HUES48 (cell line): ENCODE measurements at regions not wholly inside any gene's neighbourhood (a gene's known extent, or its start where the extent isn't known, plus 50 kb on each side); places are given as distances from the start of the nearest gene placed in this dataset.
"Not testable (repeated sequence)": the region's sequence is repeated elsewhere in the genome, so short reads cannot be mapped to it uniquely, and the experiment has no call there.

Source experiments
- H3K27ac ChIP-seq: one replicate; pipeline ENCODE4 v1.7.0; 2013; ENCODE audit warnings: low read depth, low read length, inconsistent platforms
- H3K27me3 ChIP-seq: 2 replicates; pipeline ENCODE4 v1.6.1; 2013; ENCODE audit warnings: mild to moderate bottlenecking, low read length; ENCODE audit not compliant: control insufficient read depth, insufficient read depth
- H3K36me3 ChIP-seq: 2 replicates; pipeline ENCODE4 v1.6.1; 2013; ENCODE audit warnings: low read length; ENCODE audit not compliant: control insufficient read depth, insufficient read depth
- H3K4me1 ChIP-seq: 2 replicates; pipeline ENCODE4 v1.6.1; 2013; ENCODE audit warnings: mild to moderate bottlenecking, low read length; ENCODE audit not compliant: control insufficient read depth, insufficient read depth
- H3K4me3 ChIP-seq: 2 replicates; pipeline ENCODE4 v1.5.1; 2013; ENCODE audit warnings: mild to moderate bottlenecking, low read depth, low read length
- H3K9ac ChIP-seq: 2 replicates; pipeline ENCODE4 v1.6.1; 2013; ENCODE audit warnings: mild to moderate bottlenecking, low read depth, low read length, moderate library complexity
- H3K9me3 ChIP-seq: 2 replicates; pipeline ENCODE4 v1.6.1; 2013; ENCODE audit warnings: low read length; ENCODE audit not compliant: control insufficient read depth, insufficient read depth

GRCh38 chr10:124249812-124250432 is 156.5 kb upstream of the CHST15 start:
- Histone ChIP-seq H3K9me3 (no peaks in the 10 kb centered on the region), H3K27me3 (no peaks in the 10 kb centered on the region), H3K4me1 (no peaks in the 10 kb centered on the region), H3K27ac (no peak overlapping the region), H3K4me3 (no peak overlapping the region), H3K36me3 (no peaks in the 10 kb centered on the region), H3K9ac (no peak overlapping the region)

- H3K9me3 ChIP-seq, result no peaks in the 10 kb centered on the region
- H3K9ac ChIP-seq, result no peak overlapping the region
- no peaks in the 10 kb centered on the region for H3K36me3 ChIP-seq
- H3K27ac ChIP-seq, result no peak overlapping the region
- no peaks in the 10 kb centered on the region for H3K27me3 ChIP-seq
- H3K4me3 ChIP-seq, result no peak overlapping the region
- no peaks in the 10 kb centered on the region for H3K4me1 ChIP-seq
Observed at GRCh38 chr10:124249196-124249595, 155.8 kb upstream of the CHST15 start.

- no peaks in the 10 kb centered on the region for H3K9me3 ChIP-seq
- H3K36me3 ChIP-seq, result no peaks in the 10 kb centered on the region
- no peaks in the 10 kb centered on the region for H3K27me3 ChIP-seq
- H3K9ac ChIP-seq, result no peak overlapping the region
- no peak overlapping the region for H3K27ac ChIP-seq
- no peak overlapping the region for H3K4me3 ChIP-seq
- no peaks in the 10 kb centered on the region for H3K4me1 ChIP-seq
Observed at GRCh38 chr10:124248056-124249045, 155.0 kb upstream of the CHST15 start.

GRCh38 chr10:124245806-124246440 is 152.5 kb upstream of the CHST15 start:
- no peaks in the 10 kb centered on the region for H3K27me3 ChIP-seq
- no peak overlapping the region for H3K9ac ChIP-seq
- H3K36me3 ChIP-seq, result no peaks in the 10 kb centered on the region
- H3K4me3 ChIP-seq, result no peak overlapping the region
- no peak overlapping the region for H3K27ac ChIP-seq
- no peaks in the 10 kb centered on the region for H3K4me1 ChIP-seq
- H3K9me3 ChIP-seq, result no peaks in the 10 kb centered on the region

- no peaks in the 10 kb centered on the region for H3K27me3 ChIP-seq
- no peaks in the 10 kb centered on the region for H3K36me3 ChIP-seq
- H3K9me3 ChIP-seq, result no peaks in the 10 kb centered on the region
- no peak overlapping the region for H3K27ac ChIP-seq
- no peak overlapping the region for H3K9ac ChIP-seq
- peaks cover 4% of the 10 kb centered on the region; the same call in 1 of the 2 replicates for H3K4me1 ChIP-seq
- H3K4me3 ChIP-seq, result no peak overlapping the region
Observed at GRCh38 chr10:124245191-124245590, 151.8 kb upstream of the CHST15 start.

GRCh38 chr10:124244256-124244877 is 151.0 kb upstream of the CHST15 start:
- Histone ChIP-seq H3K4me3 (no peak overlapping the region), H3K27ac (no peak overlapping the region), H3K9ac (no peak overlapping the region), H3K9me3 (no peaks in the 10 kb centered on the region), H3K27me3 (no peaks in the 10 kb centered on the region), H3K36me3 (no peaks in the 10 kb centered on the region), H3K4me1 (peaks cover 4% of the 10 kb centered on the region; the same call in 1 of the 2 replicates)

GRCh38 chr10:124243702-124244121 is 150.3 kb upstream of the CHST15 start:
- Histone ChIP-seq H3K9ac (no peak overlapping the region), H3K4me3 (no peak overlapping the region), H3K36me3 (no peaks in the 10 kb centered on the region), H3K9me3 (no peaks in the 10 kb centered on the region), H3K4me1 (peaks cover 4% of the 10 kb centered on the region; the same call in 1 of the 2 replicates), H3K27me3 (no peaks in the 10 kb centered on the region), H3K27ac (no peak overlapping the region)

GRCh38 chr10:124242791-124243190 is 149.4 kb upstream of the CHST15 start:
- H3K36me3 ChIP-seq, result no peaks in the 10 kb centered on the region
- H3K9me3 ChIP-seq, result no peaks in the 10 kb centered on the region
- peaks cover 6% of the 10 kb centered on the region for H3K4me1 ChIP-seq
- no peak overlapping the region for H3K4me3 ChIP-seq
- no peak overlapping the region for H3K9ac ChIP-seq
- H3K27ac ChIP-seq, result no peak overlapping the region
- no peaks in the 10 kb centered on the region for H3K27me3 ChIP-seq

- no peak overlapping the region for H3K27ac ChIP-seq
- peaks cover 6% of the 10 kb centered on the region for H3K4me1 ChIP-seq
- H3K4me3 ChIP-seq, result no peak overlapping the region
- no peaks in the 10 kb centered on the region for H3K9me3 ChIP-seq
- H3K36me3 ChIP-seq, result no peaks in the 10 kb centered on the region
- H3K9ac ChIP-seq, result no peak overlapping the region
- no peaks in the 10 kb centered on the region for H3K27me3 ChIP-seq
Observed at GRCh38 chr10:124242365-124242764, 149.0 kb upstream of the CHST15 start.

GRCh38 chr10:124241510-124241909 is 148.1 kb upstream of the CHST15 start:
- not testable (repeated sequence) for H3K9ac ChIP-seq, H3K36me3 ChIP-seq, H3K27me3 ChIP-seq, H3K4me1 ChIP-seq, H3K9me3 ChIP-seq, H3K27ac ChIP-seq, H3K4me3 ChIP-seq
